ENCODE measurements at regions not wholly inside any gene's neighbourhood (a gene's known extent, or its start where the extent isn't known, plus 50 kb on each side); places are given as distances from the start of the nearest gene placed in this dataset.
"Not testable (repeated sequence)": the region's sequence is repeated elsewhere in the genome, so short reads cannot be mapped to it uniquely, and the experiment has no call there.

DNA sequence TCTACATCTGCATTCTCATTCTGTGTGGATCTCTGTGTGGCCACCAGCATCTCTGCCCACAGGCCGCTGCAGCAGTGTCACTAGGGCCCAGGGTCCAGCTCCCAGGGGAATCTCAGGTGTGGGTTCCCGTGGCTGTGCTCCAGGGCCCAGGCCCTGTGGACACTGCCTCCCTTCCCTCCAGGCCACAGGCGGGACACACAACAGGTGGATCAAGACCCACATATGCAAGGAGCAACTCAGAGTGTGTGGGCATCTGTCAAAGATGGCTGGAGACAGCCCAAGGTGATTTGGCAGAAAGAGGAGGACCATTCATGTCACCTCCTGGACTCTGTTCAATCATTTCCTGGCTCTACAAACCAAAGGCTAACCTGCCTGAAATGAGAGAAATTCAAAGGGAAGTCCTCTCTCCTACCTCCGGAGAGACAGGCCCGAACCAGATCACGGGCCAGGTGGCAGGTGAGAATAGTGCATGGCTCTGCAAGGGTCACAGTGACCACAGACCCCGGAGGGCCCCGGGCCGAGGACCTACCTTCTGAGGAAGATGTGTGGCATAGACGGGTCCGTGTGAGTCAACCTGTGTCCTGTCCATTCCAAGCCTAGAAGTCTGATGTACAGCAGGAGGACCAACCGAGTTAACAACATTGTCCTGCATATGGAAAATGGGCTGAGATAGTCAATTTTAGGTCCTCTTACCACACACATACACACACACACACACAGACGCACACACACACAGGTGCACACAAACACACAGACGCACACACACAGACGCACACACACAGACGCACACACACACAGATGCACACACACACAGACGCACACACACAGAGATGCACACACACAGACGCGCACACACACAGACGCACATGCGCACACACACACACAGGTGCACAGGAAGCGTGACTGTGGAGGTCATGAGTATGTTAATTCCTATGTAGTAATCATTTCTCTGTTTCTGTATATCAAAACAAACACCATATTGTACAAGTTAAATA, 1068.5 kb downstream of the BRD1 start:
- DNase-seq (ENCODE audit: low spot score), result no peak

DNA sequence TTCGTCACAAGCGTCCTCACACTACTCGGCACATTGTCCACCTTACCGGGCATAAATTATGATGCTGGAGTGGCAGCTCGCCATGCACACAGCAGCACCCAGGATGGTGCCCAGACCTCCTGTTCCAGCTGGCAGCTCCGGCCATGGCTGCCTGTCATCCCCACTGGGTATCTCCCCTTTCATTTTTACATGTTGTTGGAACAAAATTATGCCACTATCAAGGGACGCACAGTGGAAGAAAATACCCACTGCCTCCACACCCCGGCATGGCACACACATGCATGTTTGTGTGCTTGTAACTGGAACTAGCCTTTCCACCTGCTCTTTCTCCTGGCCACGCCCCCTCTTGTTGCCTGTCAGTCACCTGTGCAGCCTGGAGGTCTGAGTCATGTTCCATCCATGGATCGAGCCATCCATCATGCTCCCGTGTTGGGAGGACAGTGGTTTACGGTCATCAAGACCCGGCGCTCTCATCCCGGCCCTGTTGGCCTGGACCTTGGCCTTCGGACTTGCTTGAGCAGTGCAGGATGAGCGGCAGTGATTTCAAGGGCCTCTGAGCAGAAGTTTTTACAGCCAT, 1069.6 kb downstream of the BRD1 start:
- no peak for DNase-seq (ENCODE audit: low spot score)

DNA sequence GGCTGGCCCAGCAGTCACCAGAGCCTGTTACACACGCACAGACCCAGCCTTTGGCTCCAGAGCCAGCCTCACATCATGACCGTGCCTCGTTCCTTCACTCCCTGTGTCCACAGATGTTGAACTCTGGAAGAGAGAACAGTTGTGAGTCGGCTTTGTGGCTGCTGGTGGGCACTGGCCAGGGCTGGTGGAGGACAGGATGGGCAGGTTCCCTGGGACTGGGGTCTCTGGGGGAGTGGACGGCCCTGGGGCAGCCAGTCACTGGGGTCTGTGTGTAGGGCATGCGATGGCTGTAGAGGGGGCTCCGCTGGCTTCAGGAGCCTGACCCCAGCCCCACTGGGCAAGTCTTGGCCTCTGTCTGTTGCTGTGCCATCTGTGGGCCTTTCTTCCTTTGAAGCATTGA, 1070.1 kb downstream of the BRD1 start:
- no peak for DNase-seq (ENCODE audit: low spot score)

DNA sequence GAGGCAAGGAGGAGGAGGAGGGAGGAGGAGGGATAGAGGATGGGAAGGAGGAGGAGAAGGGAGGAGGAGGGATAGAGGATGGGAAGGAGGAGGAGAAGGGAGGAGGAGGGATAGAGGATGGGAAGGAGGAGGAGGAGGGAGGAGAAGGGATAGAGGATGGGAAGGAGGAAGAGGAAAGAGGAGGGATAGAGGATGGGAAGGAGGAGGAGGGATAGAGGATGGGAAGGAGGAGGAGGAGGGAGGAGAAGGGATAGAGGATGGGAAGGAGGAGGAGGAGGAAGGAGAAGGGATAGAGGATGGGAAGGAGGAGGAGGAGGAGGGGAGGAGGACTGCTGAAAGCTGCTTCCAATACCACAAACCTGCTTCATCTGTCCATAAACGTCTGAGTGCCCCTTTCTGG, 1070.5 kb downstream of the BRD1 start:
- not testable (repeated sequence) for DNase-seq (ENCODE audit: low spot score)

DNA sequence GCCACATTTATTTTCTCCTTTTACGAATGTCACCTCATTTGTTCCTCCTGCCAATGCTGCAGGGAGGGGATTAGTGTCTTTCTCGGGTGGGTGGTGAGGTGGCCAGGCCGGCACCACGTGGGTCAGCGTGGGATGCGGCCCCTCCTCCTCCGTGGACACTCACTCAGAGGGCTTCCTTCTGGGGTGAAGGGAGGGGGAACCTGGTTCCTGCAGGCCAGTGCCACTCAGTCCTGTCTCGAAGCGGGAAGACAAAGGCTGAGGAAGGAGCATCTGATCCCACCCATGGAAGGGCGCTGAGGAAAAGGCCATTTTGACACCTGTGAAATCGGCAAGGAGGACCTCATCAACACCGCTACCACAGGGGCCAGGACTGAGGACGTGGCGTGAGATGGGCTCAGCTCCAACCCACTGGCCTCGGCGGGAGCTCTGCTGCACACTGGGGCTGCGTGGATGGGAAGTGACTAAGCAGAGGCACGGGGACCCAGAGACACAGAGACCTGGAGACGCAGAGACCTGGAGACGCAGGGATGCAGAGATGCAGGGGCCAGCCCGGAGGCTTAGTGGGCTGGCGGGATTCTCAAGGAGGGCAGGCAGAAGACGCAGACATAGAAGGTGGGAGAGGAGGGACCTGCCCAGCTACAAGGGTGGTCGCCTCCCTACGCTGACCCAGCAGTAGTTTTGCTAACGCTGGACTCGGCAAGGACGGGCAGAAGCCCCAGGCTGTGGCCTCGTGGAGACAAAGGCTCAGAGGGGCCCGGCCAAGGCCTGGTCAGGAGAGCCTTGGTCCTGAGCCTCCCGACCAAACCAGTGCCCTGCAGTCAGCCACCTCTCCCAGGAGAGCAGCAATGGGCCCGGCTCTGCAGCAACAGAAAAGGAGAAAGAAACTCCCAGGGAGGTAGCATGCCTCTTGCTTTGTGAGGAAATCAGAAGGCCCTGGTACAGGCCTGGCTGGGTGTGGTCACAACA, 1071.2 kb downstream of the BRD1 start:
- DNase-seq (ENCODE audit: low spot score), result no peak

DNA sequence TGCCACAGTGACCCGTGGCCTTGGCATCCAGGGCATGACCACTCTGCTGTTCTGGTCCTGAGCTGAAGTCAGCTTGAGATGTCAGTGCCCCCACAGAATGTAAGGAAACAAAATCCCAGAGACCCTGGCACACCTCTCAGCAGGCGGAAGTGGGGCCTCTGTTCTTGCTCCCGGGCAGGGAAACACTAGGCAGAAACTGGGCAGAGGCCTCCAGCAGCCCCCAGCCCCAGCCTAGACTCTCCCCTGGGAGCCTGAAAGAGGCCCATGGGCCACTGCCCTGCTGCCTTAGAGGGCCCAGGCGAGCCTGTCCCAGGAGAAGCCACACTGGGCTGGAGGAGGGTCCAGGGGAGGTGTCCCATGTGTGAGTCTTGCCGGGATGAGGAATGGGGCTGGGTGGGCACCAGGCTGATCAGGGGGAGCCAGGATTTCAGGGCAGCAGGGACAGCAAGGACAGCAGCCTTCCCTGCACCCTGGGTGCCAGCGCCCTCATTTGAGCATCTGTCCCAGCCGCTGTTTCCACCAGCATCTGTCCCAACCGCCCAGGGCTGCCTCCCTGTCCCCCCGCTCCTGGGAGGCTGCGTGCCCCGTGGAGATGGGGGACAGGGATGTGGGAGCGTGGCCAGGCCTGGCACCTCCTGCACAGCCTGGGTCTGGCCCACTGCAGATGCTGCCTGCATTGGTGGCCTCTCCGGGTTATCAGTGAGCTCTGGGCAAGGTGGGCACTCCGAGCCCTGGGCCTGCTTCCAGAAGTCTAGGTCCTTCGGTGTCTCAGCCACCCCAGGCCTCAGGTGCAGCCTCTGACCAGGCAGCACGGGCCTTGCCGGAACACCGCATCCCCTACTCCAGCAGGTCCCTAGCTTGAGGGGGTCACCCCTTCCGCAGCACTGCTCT, 1072.4 kb downstream of the BRD1 start:
- no peak for DNase-seq (ENCODE audit: low spot score)

DNA sequence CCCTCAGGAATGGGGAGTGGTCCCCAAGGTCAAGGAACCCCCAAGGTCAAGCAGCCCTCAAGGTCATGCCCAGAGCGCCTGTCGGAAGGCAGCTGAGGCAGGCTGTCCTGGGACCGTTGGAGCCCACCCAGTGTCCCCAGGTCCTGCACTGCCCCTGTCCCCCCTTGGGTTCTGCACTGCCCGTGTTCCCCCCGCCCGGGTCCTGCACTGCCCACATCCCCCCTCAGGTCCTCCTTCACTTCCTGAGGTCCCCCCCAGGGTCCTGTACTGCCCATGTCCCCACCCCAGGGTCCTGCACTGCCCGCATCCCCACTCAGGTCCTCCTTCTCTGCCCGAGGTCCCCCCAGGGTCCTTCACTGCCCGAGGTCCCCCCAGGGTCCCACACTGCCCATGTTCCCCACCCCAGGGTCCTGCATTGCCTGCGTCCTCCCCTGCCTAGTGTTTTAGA, 1073.0 kb downstream of the BRD1 start:
- no peak for DNase-seq (ENCODE audit: low spot score)

DNA sequence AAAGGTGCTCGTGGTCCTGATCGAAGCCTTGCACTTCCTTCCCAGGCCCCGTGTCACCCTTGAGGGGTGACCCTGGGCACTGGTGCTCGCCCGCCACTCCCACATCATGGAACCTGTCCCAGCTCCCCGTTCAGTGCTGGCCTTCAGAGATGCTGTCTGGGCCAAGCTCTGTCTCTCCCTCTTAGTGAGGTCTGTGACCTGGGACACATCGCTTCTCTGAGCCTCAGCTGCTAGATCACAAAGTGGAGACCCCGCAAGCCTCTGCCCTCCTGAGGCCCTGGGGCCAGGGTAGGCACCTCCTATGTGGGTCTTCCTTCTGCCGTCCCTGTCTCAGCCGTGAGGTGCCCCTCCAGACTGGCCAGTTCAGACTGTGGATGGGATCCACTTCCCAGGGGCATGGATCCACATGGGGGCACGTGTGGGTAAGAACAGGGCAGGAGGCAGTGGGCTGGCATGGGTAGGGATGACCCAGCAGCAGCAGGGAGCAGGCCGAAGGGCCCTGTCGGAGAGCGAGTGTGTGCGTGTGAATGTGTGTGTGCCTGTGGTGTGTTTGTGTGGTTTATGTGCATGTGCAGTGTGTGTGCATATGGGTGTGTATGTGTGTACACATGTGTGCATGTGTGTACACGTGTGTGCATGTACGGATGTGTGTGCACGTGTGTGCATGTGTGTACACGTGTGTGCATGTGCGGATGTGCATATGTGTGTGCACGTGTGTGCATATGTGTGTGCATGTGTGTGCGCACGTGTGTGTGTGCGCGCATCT, 1073.7 kb downstream of the BRD1 start:
- no peak for DNase-seq (ENCODE audit: low spot score)

DNA sequence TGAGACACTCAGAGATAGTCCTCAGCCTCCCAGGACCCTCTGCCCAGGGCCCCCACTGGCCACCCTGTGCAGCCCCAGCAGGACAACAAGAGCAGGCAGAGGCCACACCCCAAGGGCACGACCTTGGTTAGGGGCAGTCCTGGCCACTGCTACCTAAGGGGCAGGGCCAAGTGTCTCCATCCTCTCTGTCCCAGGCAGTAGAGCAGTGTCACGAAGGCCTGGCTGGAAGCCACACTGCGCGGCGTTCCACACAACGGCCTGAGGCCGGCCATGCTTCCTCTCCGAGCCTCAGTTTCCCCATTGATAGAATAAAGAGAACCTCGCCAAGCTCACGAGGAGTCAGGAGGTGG, 1074.3 kb downstream of the BRD1 start:
- no peak for DNase-seq (ENCODE audit: low spot score)

DNA sequence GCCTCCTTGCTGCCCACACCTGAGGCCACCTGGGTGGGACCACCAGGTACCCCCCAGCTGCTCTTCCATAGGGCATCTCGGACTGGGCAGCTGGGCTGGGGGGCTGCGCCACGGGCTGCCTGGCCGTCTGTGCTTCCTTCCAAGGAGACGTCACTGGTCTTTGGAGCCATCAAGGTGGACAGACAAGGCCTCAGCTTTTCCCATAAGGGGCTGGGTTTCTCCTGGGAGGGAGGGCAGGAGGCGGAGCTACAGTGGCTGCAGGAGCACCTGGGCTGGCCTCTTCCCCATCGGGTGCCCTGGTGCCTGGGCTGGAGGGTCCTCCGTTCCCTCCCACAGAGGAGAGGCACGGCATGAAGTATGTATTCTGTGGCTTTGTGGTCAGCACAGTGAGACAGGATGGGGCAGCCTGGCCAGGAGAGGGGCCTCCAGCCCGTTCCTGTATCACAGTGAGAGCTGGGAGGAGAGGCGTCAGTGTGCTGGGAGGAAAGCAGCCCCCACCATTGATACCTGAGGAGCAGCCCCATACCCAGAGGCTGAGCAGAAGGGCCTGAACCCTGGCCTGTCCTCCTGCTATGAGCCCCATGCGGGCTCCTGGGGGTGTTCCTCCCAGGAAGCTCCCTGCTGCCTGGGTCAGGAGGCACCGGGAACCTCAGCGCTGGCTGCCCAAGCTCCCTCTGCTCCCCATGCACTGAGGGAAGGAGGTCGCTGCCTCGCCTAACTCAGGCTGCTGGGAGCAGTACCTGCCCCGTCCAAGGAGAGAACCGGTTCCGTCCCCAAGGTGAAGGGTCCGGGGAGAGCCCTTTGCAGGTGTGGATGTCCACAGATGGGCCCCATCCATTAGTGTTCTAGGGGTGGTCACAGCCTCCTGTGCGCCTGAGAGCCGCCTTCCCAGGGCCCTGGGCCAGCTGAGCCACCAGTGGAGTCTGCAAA, 1075.0 kb downstream of the BRD1 start:
- DNase-seq (ENCODE audit: low spot score), result no peak

DNA sequence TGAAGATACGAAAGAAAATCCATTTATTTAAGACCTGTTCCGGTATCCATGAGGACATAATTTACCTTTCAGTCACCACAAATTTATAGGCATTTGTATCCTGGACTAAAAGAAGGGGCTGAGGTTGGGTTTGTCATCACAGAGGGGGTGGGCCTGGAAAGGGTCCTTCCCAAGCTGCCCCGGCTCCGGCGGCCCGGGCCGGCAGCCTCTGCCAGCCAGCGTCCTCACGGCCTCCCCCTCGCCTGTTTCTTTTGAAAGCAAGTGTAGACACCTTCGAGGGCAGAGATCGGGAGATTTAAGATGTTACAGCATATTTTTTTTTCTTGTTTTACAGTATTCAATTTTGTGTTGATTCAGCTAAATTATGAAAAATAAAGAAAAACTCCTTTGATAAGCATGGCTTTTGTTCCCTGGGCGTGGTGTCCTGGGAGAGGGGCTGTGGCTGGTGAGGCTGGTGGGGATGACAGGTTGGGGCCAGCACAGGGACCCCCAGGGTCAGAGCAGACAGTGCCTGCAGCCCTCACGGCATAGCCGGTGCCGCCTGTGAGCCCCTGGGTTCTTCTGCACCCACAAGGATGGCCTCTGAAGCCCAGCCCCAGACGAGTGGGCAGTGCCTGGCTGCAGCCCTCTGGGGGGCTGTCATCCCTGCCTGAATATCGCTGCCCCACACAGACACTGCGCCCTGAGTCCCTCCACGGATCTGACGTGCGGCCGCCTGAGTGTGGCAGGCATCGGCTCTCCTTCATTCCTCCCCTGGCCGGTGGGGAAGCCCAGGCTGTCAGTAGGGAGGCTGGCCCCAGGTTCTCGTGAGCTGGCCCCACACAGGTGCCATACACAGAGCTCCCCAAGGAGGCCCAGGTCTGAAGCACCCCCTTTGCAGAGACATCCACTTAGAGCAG, 1075.9 kb downstream of the BRD1 start:
- DNase-seq (ENCODE audit: low spot score), result no peak

DNA sequence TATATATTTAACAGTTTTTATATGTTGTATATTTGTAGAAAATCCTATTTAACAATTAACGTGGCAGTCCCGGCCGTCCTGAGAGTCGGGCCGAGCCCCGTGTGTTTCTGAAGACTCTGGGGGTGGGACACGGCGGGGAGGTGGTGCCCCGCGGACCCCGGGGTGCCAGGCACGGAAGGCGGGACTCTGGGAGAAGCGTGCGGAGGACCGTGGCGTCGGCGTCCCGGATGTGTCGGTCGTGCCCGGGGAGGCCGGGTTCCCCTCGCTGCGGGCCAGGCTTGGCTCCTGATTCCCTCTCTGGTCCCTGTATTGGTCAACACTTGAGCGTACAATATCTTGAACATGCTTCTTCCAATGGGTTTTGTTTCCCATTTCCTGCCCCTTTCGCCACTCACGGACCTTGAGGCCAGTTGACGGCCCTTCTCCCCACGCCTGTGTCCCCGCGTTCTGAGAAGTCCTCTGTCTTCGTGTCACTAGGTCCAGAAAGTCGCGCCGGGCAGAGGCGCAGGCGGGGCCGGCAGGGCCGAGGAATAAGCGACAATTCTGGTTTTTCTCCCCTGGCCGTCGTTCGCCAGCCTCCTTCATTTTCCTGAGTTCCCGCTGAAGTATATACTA, 1076.7 kb downstream of the BRD1 start:
- no peak for DNase-seq (ENCODE audit: low spot score)

DNA sequence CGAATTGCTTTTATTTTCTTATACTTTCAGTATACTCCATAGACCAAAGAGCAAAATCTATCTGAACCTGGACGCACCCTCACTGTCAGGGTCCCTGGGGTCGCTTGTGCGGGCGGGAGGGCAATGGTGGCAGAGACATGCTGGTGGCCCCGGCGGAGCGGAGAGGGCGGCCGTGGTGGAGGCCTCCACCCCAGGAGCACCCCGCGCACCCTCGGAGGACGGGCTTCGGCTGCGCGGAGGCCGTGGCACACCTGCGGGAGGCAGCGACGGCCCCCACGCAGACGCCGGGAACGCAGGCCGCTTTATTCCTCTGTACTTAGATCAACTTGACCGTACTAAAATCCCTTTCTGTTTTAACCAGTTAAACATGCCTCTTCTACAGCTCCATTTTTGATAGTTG, 1077.4 kb downstream of the BRD1 start:
- DNase-seq (ENCODE audit: low spot score), result no peak

DNA sequence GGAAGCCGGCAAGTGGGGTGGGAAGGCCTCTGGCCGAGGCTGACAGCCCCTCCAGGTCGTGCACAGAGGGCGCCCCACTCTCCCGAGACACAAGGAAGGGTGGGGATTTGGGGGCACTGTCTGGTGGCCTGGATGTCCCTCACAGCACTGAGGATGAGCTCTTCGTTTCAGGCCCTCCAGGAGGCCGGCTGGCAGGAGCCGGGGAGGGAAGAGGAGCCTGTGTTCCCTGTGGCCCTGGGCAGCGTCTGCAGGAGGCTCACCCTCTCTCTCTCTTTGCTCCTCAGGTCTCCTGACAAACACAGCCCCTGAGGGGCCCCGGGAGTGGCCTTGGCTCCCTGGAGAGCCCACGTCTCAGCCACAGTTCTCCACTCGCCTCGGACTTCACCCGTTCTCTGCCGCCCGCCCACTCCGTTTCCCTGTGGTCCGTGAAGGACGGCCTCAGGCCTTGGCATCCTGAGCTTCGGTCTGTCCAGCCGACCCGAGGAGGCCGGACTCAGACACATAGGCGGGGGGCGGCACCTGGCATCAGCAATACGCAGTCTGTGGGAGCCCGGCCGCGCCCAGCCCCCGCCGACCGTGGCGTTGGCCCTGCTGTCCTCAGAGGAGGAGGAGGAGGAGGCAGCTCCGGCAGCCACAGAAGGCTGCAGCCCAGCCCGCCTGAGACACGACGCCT, 1078.0 kb downstream of the BRD1 start:
- no peak for DNase-seq (ENCODE audit: low spot score)

DNA sequence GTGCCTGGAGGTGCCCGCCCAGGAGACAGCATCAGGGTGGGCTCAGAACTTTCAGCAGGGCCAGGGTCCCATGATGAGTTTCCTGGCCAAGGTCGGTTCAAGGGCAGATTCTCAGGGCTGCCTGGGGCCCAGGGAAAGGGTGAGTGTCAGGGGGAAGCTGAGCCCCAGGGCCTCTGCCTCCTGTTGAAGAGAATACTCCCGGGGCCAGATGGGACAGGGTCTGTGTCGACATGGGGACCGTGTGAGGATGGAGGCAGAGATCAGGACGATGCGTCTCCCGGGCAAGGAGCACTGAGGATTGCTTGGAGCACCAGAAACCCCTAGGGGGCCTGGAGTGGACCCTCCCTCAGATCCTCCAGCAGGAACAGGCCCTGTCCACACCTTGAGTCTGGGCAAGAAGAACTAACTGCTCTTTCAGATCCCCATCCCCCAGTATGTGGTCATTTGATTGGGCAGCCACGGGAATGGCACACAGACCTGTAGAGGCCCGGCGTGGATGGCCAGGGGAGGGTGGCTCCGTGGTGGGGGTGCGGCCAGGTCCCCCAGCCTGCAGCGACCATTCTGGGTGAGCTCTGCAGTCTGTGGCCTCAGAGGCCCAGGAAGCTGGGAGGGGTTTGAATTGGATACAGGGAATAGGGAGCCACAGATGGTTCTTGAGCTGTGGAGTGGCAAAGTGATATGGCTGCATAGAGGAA, 1078.7 kb downstream of the BRD1 start:
- no peak for DNase-seq (ENCODE audit: low spot score)

DNA sequence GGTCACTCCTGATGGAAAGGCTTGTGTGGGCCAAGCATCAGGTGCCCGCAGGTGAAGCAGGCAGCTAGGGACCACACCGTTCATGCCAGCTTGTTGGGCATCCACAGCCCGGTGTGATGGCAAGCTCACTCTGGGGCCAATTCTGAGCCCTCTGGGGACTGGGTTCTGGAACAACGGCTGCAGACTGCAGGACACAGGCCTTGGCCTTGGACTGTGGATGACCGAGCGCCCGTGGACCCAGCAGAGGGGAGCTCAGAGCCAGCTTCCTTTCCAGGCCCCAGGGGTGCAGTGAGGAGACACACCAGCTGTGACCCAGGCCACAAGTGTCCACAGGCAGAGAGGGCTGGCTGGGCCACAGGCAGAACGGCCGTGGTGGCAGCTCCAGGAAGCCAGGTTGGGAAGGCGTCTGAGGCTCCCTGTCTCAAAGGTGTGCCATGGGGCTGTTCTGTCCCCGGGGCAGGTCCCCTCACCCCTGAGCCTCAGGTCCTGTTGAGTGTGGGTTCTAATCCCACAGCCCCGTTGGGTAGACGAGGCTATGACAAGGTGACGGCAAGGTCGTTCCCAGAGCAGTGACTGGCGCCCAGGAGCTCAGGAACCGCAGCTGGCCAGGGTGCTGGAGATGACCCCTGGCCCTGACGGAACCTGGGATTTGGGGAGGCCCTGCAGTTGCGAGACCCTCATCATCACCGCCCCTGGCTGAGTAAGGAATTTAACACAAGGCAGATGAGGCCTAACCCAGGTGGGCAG, 1079.4 kb downstream of the BRD1 start:
- DNase-seq (ENCODE audit: low spot score), result no peak
